Muscle of back (tissue), 3 donors: ENCODE measurements at regions not wholly inside any gene's neighbourhood (a gene's known extent, or its start where the extent isn't known, plus 50 kb on each side); places are given as distances from the start of the nearest gene placed in this dataset.
A peak's percentile ranks its signal among the peaks of the same experiment; 100 is the strongest.

ENCODE experiments used
- DNase-seq, 3 donors: peaks; one replicate each; pipeline versions ENCODE4 v3.0.0 to v3.0.0-alpha.2; 2013

GRCh38 chrX:43581167-43581566 is 74.9 kb upstream of the MAOA start:
- DNase-seq, result no peak

- no peak for DNase-seq
These were observed 74.1 kb upstream of the MAOA start for GRCh38 chrX:43581888-43582539.

GRCh38 chrX:43582540-43582913 is 73.6 kb upstream of the MAOA start:
- no peak for DNase-seq

- no peak for DNase-seq
These were observed 70.2 kb upstream of the MAOA start for GRCh38 chrX:43585922-43586321.

GRCh38 chrX:43586830-43587229 is 69.3 kb upstream of the MAOA start:
- DNase-seq, result no peak

- DNase-seq, result peak in 1 of 3 donors; percentile 12
These were observed 66.4 kb upstream of the MAOA start for GRCh38 chrX:43589735-43590134.

- DNase-seq, result no peak
These were observed 65.9 kb upstream of the MAOA start for GRCh38 chrX:43590150-43590549.

- DNase-seq, result peak in 2 of 3 donors; percentile 3 to 40
These were observed 63.5 kb upstream of the MAOA start for GRCh38 chrX:43592597-43592996.

- no peak for DNase-seq
These were observed 60.2 kb upstream of the MAOA start for GRCh38 chrX:43595931-43596330.

GRCh38 chrX:43604753-43605152 is 51.3 kb upstream of the MAOA start:
- no peak for DNase-seq

GRCh38 chrX:43605351-43605750 is 50.7 kb upstream of the MAOA start:
- no peak for DNase-seq
